MG63 (cell line): ENCODE measurements at regions not wholly inside any gene's neighbourhood (a gene's known extent, or its start where the extent isn't known, plus 50 kb on each side); places are given as distances from the start of the nearest gene placed in this dataset.
"Not testable (repeated sequence)": the region's sequence is repeated elsewhere in the genome, so short reads cannot be mapped to it uniquely, and the experiment has no call there.

ENCODE experiments used
- DNase-seq: peaks from one replicate; pipeline ENCODE4 v3.0.0-alpha.2; 2020
- H3K27me3 ChIP-seq: fragments of 250-450 bp; sonication (Bioruptor Pico); 2 replicates; pipeline ENCODE4 v1.5.1; 2020; ENCODE audit warnings: mild to moderate bottlenecking, moderate library complexity
- H3K36me3 ChIP-seq: fragments of 250-450 bp; sonication (Bioruptor Pico); 2 replicates; pipeline ENCODE4 v1.5.1; 2020; ENCODE audit warnings: mild to moderate bottlenecking, moderate library complexity
- H3K4me3 ChIP-seq: fragments of 250-450 bp; sonication (Bioruptor Pico); 2 replicates; pipeline ENCODE4 v1.5.1; 2020; ENCODE audit warnings: mild to moderate bottlenecking, moderate library complexity
- H3K9me3 ChIP-seq: fragments of 250-450 bp; sonication (Bioruptor Pico); 2 replicates; pipeline ENCODE4 v1.5.1; 2020; ENCODE audit warnings: mild to moderate bottlenecking, moderate library complexity

DNA sequence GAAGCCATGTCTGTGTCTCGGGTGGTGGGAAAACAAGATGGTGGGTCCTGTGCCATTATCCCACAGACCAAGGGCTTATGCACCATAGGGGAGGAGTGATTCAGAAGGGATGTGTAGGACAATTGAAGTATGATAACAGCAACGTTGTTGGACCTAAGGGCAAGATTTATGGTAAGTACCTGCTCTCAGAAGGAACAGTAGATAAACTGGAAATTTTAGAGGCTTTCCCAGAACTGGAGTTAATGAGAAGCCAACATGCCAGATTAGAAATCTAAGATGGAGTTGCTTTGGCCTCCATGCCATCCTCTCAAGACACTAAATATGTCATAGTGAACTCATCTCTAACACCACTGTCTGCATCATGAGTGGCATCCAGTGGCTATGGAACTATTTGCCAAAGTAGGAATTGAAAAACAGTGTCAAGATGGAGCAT lies 84.7 kb upstream of the MYLIP start:
- H3K4me3 ChIP-seq: no peak overlapping the region
- H3K9me3 ChIP-seq: no peaks in the 10 kb centered on the region
- DNase-seq: no peak
- no peaks in the 10 kb centered on the region for H3K27me3 ChIP-seq
- no peaks in the 10 kb centered on the region for H3K36me3 ChIP-seq

GRCh38 chr6:16043171-16044135 lies 85.4 kb upstream of the MYLIP start:
- no peak for DNase-seq
- H3K4me3 ChIP-seq: no peak overlapping the region

DNA sequence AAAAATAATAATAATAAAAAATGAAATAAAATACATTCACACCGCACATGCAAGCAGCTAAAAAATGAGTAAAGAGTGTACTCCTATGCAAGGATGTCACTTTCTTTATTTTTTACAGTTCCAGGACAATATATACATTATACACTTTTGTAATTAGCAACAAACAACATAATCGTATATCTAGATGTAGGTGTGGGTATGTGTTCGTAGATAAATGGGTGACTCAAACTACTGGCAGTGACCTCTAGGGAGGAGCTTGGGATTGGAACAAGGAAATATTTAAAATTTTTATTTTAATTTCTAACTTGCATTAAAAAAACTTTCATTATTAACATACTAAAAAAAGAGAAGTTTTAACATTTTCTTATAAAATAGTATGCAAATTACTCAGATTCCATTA lies 86.1 kb upstream of the MYLIP start:
- Histone ChIP-seq H3K36me3 (no peaks in the 10 kb centered on the region), H3K27me3 (no peaks in the 10 kb centered on the region), H3K9me3 (no peaks in the 10 kb centered on the region), H3K4me3 (no peak overlapping the region)
- DNase-seq: no peak

More at GRCh38 chr6:16043171-16044135, 85.4 kb upstream of the MYLIP start:
- Histone ChIP-seq H3K36me3 (no peaks in the 10 kb centered on the region), H3K27me3 (no peaks in the 10 kb centered on the region), H3K9me3 (no peaks in the 10 kb centered on the region)

DNA sequence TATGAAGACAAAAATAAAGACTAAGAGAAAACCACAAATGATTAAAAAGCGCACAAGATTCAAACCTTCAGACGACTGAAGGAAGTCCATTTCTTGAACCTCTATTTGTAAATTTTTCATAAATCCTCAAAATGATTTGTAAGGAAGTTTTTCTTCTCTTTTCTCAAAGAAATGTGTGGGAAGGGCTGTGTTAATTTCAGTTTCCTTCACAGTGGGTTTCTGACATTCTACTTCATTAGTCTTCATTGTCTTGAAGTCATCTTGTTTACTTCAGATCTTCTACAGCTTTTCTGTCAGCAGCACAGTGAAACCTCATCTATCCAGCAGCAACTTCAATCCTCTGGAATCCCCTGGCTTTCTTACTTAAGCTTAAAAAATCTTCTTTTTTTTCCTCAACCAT lies 87.6 kb upstream of the MYLIP start:
- no peak for DNase-seq
- Histone ChIP-seq H3K27me3 (no peaks in the 10 kb centered on the region), H3K9me3 (no peaks in the 10 kb centered on the region), H3K36me3 (no peaks in the 10 kb centered on the region), H3K4me3 (no peak overlapping the region)

GRCh38 chr6:16040628-16040974 lies 88.3 kb upstream of the MYLIP start:
- no peaks in the 10 kb centered on the region for H3K36me3 ChIP-seq
- no peaks in the 10 kb centered on the region for H3K9me3 ChIP-seq
- DNase-seq: no peak
- H3K4me3 ChIP-seq: no peak overlapping the region
- no peaks in the 10 kb centered on the region for H3K27me3 ChIP-seq

DNA sequence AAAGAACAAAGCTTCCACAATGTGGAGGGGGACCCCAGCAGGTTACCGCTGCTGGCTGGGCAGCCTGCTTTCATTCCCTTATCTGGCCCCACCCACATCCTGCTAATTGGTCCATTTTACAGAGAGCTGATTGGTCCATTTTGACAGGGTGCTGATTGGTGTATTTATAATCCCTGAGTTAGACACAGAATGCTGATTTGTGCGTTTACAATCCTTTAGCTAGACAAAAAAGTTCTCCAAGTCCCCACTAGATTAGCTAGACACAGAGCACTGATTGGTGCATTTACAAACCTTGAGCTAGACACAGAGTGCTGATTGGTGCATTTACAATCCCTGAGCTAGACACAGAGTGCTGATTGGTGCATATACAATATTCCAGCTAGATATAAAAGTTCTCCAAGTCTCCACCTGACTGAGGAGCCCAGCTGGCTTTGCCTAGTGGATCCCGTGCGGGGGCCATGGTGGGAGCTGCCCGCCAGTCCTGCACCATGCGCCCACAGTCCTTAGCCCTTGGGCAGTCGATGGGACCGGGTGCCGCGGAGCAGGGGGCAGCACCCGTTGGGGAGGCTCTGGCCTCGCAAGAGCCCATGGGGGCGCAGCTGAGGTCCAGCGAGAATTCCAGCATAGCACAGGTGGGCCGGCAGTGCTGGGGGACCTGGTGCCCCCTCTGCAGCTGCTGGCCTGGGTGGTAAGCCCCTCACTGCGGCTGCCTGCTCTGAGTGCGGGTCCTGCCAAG lies 88.8 kb upstream of the MYLIP start:
- not testable (repeated sequence) for DNase-seq, H3K4me3 ChIP-seq, H3K36me3 ChIP-seq, H3K27me3 ChIP-seq, H3K9me3 ChIP-seq

DNA sequence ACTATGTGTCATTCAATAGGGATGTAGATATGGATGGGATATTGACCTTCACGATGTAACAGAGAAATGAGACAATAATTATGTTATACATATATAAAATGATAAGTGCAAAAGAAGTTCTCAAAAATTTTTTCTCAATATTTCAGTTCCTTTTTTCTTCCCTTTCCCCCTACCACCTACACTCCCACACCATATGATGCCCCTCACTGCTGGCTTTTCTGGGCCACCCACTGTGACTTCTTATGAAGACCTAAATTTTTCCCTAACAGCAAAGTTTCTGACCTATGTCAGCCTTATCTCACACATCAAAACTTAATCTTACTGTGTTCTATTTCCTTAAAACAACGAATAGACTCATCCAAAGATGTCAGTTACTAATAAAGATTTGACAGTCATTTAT lies 89.9 kb upstream of the MYLIP start:
- no peaks in the 10 kb centered on the region for H3K36me3 ChIP-seq
- no peaks in the 10 kb centered on the region for H3K9me3 ChIP-seq
- H3K4me3 ChIP-seq: no peak overlapping the region
- no peaks in the 10 kb centered on the region for H3K27me3 ChIP-seq
- DNase-seq: no peak

GRCh38 chr6:16035488-16036080 lies 93.3 kb upstream of the MYLIP start:
- no peaks in the 10 kb centered on the region for H3K9me3 ChIP-seq
- no peak for DNase-seq
- no peaks in the 10 kb centered on the region for H3K36me3 ChIP-seq
- no peaks in the 10 kb centered on the region for H3K27me3 ChIP-seq
- no peak overlapping the region for H3K4me3 ChIP-seq

DNA sequence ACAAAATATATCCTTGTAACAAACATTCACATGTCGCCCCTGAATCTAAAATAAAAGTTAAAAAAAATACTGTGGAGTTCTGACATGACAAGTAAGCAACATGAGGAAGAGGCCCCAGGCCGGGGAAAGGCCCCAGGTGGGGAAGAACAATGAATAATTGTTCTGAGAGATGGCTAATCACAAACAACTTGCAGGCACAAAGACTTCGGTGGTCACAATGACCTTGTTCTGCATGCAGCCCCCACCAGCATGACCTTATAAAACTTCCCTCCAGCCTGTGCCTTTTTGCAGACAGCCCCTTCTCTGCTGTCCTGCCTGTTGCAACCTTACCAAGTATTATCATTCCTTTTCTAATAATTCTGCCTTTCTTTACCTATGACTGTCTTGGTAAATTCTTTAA lies 95.7 kb upstream of the MYLIP start:
- H3K4me3 ChIP-seq: no peak overlapping the region
- no peaks in the 10 kb centered on the region for H3K27me3 ChIP-seq
- no peaks in the 10 kb centered on the region for H3K36me3 ChIP-seq
- no peak for DNase-seq
- no peaks in the 10 kb centered on the region for H3K9me3 ChIP-seq

DNA sequence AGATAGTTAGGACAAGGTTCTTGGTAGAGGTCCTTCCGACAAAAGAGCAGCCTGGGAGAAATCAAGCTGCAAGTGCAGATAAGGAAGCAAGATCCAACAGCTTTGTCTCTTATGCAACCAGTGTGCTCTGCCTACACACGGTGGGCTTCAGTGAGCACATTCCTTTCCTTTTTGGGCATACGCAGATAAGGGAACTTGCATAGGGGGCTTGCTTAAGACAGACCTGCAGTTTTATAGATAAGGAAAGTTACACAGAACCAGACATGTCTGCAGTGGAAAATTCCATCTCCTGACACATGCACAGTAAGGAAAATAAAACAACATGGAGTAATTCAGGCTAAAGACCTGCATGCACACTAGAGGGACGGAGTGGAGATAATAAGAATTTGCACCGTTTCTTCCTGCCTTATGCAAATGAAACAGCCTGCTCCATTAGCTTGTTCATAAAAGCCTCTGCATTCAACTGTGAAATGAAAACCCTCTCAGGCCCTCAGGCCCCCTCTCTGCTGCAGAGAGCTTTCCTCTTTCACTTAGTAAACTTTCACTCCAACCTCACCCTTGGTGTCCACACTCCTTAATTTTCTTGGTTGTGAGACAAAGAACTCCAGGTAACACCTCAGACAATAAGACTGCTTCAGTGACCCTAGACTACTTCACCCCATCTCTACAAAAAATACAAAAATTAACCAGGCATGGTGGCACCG lies 97.5 kb upstream of the MYLIP start:
- H3K36me3 ChIP-seq: no peaks in the 10 kb centered on the region
- no peak for DNase-seq
- H3K4me3 ChIP-seq: no peak overlapping the region
- H3K27me3 ChIP-seq: no peaks in the 10 kb centered on the region
- H3K9me3 ChIP-seq: no peaks in the 10 kb centered on the region

DNA sequence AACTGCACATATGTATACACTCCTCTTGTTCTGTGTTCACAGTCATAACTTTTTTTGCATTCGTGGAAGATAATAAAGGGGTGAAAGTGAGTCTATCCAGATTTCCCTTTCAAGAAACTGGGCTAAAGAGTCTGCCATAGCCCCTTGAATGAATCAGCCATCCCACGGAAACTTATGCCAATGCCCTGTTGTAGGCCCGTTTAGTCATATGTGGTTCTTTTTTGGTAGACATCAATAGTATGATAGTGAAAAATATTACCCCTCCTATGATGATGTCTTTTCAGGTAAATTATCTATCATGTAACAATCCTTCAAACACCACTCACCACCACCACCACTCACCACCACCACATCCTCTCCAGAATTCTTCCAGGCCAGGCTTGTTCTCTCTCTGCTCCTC lies 99.9 kb upstream of the MYLIP start:
- DNase-seq: no peak
- H3K9me3 ChIP-seq: no peaks in the 10 kb centered on the region
- no peak overlapping the region for H3K4me3 ChIP-seq
- H3K36me3 ChIP-seq: no peaks in the 10 kb centered on the region
- H3K27me3 ChIP-seq: no peaks in the 10 kb centered on the region

GRCh38 chr6:16020259-16020658 lies 108.6 kb upstream of the MYLIP start:
- DNase-seq: no peak
- no peaks in the 10 kb centered on the region for H3K27me3 ChIP-seq
- H3K36me3 ChIP-seq: no peaks in the 10 kb centered on the region
- no peak overlapping the region for H3K4me3 ChIP-seq
- H3K9me3 ChIP-seq: no peaks in the 10 kb centered on the region

GRCh38 chr6:16019462-16019861 lies 109.4 kb upstream of the MYLIP start:
- DNase-seq: no peak
- no peaks in the 10 kb centered on the region for H3K27me3 ChIP-seq
- H3K36me3 ChIP-seq: no peaks in the 10 kb centered on the region
- no peak overlapping the region for H3K4me3 ChIP-seq
- no peaks in the 10 kb centered on the region for H3K9me3 ChIP-seq

GRCh38 chr6:16018626-16019025 lies 110.3 kb upstream of the MYLIP start:
- Histone ChIP-seq H3K4me3 (no peak overlapping the region), H3K36me3 (no peaks in the 10 kb centered on the region), H3K27me3 (no peaks in the 10 kb centered on the region), H3K9me3 (no peaks in the 10 kb centered on the region)
- no peak for DNase-seq

DNA sequence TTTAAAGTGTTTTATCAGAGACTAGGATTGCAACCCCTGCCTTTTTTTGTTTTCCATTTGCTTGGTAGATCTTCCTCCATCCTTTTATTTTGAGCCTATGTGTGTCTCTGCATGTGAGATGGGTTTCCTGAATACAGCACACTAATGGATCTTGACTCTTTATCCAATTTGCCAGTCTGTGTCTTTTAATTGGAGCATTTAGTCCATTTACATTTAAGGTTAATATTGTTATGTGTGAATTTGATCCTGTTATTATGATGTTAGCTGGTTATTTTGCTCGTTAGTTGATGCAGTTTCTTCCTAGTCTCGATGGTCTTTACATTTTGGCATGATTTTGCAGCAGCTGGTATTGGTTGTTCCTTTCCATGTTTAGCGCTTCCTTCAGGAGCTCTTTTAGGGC lies 114.6 kb upstream of the MYLIP start:
- H3K36me3 ChIP-seq, H3K27me3 ChIP-seq, H3K4me3 ChIP-seq, DNase-seq, H3K9me3 ChIP-seq: not testable (repeated sequence)

GRCh38 chr6:16007146-16007545 lies 121.7 kb upstream of the MYLIP start:
- no peaks in the 10 kb centered on the region for H3K36me3 ChIP-seq
- H3K4me3 ChIP-seq: no peak overlapping the region
- no peaks in the 10 kb centered on the region for H3K27me3 ChIP-seq
- H3K9me3 ChIP-seq: no peaks in the 10 kb centered on the region
- DNase-seq: no peak

DNA sequence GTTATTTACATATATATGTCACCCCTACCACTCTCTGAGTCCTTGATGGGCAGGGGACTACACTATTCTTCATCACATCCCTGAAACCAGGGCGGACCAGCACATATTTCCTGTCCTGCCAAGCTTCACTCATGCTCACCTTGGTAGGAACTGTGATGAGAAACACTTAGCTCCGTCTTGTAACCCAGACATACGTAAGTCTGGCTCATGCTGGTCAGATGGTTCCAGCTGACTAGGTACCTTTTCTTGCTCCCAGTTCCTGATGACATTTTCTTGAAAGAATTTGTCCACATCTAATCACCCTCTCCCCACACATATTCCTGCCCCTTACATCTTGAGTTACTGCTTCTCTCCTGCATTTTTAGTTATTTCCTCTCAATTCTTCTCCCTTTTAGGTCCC lies 122.2 kb upstream of the MYLIP start:
- Histone ChIP-seq H3K9me3 (no peaks in the 10 kb centered on the region), H3K36me3 (no peaks in the 10 kb centered on the region), H3K27me3 (no peaks in the 10 kb centered on the region), H3K4me3 (no peak overlapping the region)
- DNase-seq: no peak
